Hippocampal formation (tissue), 2 donors: ENCODE measurements at regions not wholly inside any gene's neighbourhood (a gene's known extent, or its start where the extent isn't known, plus 50 kb on each side); places are given as distances from the start of the nearest gene placed in this dataset.

ENCODE experiments used
- DNase-seq, 2 donors: peaks; one replicate each; lab custom pipeline; 2025; lab: John Stamatoyannopoulos, UW

DNA sequence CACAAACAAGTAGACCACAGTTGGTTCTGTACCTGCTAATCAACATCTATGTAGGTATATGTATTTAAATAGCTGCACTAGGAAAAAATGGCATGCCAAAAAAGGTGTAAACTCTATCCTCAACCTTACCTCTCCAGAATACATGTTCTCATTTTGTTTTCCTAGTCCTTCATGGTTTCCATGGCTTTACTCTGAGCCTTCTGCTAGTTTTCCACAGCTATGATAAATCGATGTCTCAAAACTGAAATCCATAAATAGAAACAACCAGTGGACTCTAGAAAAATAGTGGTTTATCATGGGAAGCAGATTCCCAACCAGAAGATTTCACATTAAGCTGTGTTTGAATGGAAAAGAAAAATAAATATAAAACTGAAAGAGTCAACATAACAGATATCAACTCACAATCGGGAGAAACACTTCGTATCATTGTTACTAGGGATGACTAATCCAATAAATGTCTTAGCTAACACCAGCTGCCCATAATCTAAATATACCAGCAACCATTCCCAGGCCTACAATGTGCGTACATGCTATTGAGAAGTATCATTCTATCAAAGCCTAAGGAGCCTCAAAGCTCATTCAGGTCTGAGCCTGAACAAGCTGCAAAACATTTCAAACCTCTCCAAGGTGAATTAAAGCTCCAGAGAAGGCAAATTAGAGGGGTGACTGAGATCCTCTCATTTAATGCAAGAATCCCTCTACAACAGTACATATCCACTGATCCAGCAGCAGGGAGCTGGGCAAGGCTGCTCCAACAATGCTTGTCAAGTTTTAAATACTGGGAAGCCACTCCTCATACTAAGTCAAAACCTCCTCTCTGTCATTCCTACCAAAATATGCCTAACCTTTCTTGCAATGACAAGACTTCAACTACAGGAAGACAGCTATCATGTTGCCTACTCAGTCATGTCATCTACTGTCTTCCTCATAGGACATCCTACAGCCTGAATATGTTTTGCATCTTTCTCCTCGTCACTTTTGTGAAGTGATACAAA, 90.2 kb downstream of the KCTD12 start:
- DNase-seq = no peak

DNA sequence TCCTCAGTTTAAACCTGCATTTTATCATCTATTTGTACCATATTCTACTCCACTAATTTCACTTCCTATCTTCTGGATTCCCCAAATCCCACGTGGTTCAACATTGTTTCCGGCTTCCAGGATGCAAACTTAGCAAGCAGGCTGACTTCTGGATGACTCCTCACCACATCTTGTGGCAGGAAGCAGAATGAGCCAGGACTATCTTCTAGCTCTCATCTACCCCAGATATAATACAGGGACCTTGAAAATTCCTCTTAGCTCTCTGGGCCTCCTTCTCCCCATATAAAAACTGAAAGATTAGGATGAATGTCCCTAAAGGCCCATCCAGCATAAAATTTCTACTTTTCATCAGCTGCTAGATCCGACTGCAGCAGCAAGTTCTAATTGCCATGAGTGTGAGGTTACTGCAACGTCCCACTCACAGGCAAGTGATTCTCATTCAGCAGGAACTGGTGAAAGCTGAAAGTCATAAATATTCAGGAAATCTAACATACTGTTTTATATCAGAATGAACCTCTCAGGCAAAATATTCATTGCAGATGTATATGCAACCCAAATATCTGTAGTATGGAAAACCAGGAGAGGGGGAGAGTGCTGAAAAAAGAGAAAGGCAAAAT, 93.4 kb downstream of the KCTD12 start:
- no peak for DNase-seq

DNA sequence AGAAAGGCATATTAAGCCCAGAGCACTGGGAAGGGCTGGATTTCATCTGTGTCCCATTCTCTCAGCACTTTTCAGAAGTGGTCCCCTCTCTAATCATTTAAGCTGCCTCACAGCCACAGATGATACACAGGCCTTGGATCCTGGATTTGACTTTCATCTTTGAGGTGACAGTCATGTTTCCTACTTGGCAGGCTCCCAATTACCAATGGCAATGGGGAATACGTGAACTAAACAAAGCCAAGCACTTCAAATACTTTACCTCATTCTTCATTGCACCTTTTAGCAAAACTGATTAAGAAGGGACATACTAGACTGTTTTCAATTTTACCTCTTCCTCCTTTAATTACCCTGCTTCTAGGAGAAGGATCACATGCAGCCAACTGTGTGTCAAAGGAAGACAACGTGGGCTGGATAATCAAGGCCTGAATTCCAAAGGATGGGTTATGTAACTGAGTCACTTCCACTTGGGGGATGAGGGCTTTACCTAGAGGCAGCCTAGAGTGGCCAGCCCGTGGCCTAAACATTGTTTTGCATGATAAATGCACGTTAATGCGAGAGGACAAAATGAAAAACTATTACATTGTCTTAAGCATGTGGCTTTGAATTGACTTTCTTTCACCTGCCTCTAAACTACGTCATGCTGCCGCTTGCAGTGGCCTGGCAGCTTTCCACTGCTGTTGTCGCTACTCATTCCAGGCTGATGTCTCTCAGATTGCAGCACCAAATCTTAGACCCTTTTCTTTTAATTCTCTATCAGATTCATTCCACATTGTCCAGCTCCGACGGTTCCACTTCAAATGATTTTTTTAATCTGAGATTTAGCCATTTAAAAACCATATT, 95.0 kb downstream of the KCTD12 start:
- no peak for DNase-seq

DNA sequence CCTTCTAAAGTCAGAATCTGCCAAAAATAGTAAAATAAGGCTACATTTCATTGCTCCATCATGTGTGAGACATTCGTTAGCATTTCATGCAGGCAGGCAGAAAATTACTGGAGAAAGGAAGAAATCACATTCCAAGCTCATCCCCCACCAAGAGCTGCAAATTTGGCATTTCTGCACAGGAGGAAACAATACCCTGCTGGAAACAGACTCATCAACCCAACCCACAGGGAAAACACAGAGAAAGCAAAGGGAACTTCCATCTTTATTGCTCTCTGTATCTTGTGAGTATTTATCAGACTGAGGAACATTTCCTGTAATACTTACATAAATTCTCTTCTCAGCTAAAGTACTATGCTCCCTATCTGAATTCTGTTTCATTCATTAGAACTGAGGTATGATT, 95.7 kb downstream of the KCTD12 start:
- no peak for DNase-seq

DNA sequence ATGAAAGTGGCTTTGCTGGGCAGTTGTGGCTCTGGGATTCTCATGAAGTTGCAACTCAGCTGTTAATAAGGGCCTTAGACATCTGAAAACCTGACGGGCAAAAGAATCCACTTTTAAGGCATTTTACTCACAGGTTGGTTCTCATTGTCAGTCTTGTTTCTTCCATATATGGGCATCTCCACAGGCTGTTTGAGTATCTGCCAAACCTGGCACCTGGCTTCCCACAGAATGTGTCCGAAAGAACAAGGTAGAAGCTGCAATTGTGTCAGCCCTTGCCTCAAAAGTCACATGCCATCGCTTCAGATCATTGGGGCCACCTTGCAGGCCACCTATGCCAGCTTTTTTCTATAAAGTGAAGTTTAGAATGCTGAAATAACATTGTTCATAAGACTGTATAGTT, 102.4 kb downstream of the KCTD12 start:
- no peak for DNase-seq

DNA sequence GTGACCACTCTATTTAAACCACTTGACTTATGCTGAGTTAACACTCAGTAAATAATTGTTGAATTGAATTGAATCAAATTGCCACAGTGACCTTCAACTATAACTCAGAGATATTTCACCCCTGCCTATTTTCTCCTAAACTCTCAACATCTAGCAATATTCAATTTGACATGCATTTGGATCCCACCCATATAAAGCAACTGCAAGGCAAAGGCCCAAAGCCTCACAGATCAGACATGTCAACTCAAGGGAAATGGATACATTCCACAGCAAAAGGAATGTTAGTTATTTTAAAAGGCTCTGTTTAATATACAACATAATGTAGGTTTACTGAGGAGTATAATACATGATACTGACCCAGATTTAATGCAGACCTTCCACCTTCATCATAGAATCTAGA, 107.4 kb downstream of the KCTD12 start:
- no peak for DNase-seq

DNA sequence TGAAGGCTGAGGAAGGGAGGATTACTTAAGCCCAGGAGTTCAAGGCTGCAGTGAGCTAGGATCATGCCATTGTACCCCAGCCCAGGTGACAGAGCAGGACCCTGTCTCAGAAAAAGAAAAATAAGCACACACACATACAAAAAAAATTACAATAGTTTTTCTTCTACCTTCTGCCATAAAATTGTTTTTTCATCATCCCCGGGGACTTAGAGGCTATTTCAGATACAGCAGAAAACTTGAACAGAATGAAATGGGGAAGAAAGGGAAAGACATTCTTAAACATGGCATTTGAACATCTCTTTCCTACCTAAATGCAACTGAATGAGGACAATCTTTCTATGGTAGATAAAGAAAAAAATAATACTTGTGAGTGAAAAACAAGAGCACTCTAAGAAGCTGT, 109.1 kb downstream of the KCTD12 start:
- DNase-seq = no peak

DNA sequence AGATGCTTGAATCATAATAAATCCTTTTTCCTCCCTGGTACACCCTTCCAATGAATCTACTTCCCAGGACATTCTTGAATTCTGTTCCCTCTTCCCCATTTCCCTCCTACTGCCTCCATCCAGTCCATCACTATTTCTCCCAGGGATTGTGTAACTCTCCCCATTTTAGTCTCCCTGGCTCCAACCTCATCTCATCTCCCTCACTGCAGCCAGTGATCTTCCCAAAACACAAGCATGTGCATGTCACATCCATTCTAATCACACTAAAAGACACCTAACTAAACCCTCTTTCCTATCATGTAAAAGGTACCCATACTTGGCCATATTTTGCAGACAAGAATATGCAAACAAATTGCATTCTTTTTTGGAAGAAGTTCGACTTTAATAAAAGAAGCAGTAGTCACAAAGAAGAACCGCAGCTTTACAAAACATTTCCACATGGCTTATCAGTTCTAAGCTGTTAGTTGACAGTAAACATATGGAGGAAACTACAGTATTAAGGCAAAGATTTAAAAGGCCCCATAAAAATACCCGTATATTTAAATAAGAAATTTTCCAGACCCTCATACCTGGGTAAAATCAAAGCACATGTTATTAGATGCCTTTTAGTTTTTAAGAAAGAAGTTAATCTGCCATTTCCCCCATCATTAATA, 111.0 kb downstream of the KCTD12 start:
- no peak for DNase-seq

DNA sequence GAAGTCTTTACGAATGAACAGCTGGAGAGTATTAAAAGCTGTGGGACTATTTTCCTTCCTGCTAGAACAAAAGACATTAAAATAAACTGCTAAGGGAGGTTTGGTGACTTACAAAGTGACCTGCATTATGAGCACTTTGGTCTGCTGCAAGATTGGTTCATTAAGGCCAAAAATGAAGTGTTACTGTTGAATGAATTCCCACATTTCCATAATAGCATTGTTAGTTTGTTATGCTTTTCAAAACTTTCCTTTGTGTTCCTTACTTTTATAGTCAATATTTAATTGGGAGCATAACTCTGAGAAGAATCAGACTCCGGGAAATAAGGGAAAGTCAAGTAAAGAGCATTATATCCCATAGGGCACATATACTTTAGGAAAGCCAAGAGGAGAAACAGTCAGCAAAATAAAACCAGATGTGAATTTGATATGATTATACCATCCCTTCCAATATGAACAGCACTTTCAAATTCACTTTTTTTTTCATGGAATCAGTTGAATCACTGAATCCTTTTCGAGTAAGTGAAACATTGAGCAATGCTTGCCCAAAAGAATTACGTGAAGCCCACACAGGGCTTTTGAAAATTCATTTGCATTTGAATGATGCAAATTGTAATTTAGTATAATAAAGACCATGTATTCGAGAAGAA, 112.6 kb downstream of the KCTD12 start:
- DNase-seq = no peak

DNA sequence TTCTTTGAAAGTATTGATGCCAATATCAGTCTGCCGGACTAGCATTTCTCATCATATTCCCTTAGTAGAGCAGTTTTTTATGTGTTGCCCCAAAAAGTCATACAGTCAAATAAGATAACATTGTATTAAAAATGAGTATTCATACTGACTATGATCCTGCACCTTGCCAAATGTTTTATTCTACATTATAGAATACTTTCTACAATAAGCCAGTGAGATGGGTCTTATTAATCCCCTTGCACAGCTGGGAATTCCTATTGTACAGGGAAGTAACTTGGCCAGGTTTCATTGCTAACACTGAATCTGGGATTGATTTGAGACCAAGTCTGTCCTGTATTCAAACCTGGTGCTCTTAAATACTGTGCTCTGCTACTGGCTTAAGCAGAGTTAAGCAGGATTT, 114.0 kb downstream of the KCTD12 start:
- DNase-seq = no peak

DNA sequence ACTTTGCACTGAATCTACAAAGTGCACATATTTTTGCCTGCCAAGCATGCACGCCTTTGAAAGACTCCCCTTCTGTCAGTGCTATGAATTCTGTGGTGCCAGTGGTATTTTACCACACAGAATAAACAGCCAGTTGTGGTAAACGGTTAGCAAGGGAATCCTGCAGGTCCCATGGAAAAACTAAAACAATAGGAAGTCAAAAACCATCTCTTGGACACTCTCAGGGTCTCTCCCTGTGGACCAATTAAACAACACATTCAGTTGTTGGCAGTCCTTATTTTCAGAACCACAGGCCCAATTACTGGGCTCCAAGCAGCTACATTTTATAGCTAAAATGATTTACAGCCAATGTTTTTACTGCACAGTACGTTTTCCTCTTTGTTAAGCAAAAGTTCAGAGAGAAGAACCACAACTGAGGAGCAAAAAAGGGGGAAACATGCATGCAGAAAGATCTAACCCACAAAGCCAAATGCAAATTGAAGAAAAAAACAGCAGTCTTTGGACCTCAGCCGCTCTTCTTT, 116.9 kb downstream of the KCTD12 start:
- no peak for DNase-seq

DNA sequence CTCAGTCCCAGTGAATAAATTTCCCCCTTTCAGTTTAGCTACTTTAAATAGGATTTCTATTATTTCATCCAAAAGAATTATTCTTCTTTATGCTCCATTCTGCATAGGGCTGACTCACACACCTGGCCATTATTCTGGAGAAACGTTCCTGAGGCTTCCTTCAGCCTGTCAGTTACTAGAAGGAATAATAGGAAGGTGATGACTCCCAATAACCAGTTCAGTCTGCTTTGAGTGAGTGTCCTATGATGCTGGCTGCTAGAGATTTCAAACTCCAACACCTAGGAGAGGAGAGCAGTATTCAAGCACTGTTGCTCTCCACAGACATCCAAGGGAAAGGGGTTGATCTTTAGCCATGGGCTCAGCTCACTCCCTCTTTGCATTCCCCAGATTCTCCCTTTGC, 117.8 kb downstream of the KCTD12 start:
- no peak for DNase-seq

DNA sequence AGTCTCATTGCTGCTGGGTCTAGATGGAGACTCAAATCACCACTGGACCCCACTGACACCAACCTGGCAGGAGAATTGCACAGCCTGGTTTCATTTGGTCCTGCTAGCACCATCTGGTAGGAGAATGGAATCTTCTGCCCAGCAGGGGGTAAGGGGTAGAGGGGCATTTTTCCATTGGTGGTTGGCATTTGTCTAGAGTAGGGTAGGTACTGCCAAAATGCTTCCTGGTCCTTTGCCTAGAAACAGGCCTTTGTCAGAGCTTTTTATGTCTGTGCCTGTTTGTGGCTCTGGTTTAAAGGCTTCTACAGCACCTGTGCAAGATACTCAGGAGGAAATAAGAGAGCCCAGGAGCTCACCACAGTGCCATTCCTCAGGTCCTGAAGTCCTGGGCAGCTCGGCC, 121.3 kb downstream of the KCTD12 start:
- no peak for DNase-seq

DNA sequence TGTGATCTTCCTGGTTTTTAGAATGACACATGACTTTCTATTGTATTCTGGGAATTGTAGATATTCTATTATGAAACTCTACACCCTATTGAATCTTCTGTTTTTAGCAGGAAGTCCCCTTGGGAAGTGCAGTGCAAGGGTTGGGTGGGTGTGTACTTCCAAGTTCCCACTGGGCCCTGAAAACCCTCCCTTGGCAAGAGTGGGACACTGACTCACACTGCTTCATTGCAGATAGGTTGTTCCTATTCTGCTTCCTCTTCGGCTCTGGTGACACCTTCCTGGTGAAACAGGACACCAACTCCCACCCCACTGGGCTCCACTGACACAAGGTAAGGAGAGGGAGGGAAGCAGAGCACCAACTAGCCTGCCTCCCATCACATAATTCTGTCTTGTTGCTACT, 121.8 kb downstream of the KCTD12 start:
- DNase-seq = no peak

DNA sequence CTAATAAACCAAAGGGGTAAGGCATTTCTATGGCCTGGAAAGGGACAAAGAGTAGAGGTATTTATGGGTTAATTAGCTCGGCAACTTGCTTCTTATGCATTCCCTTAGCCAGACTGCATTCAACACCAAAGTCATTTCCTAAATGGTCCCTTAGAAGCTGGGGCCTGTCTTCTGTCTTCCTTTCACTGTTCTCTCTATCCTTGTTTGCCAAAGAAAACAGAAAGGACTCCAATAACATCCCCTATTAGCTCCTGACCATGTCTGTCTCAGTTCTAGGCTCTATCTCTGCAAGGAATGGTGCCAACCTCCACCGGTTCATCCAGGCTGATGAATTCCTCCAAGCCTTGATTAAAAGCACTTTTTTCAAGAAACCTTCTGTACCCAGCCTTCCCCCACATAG, 123.5 kb downstream of the KCTD12 start:
- DNase-seq = no peak

DNA sequence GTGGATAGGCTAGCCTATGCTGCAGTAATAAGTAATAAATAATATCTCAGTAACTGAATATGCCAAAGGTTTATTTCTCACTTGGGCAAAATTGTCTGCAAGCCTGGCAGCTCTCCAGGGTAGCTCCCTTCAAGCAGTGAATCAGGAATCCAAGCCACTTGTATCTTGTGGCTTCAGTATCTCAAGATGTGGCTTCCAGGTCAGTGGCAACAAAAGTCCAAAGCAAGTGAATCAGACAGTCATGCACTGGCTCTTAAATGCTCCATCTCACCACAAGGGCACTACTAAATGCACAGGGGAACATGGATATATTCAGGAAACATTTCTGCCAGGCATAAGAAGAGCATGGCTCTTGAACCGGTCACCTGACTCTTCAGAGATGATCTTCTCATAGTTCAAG, 126.3 kb downstream of the KCTD12 start:
- no peak for DNase-seq

DNA sequence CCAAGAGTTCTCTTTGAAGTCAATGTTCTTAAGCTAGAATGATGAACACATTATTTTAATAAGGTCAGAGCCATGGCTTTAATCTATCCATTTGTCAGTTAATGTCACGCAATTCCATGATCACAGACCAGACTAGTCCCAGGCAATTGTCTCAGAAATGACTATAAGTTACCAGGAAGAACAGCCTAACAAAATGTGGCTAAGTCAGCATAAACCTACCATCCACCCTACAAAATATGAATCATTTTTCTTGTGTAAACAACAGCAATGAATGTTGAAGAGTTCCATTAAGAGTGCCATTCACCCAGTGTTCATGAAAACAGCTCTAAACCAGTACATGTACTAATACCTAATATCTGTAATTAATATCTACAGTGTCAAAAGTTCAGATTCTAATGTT, 127.5 kb downstream of the KCTD12 start:
- no peak for DNase-seq

DNA sequence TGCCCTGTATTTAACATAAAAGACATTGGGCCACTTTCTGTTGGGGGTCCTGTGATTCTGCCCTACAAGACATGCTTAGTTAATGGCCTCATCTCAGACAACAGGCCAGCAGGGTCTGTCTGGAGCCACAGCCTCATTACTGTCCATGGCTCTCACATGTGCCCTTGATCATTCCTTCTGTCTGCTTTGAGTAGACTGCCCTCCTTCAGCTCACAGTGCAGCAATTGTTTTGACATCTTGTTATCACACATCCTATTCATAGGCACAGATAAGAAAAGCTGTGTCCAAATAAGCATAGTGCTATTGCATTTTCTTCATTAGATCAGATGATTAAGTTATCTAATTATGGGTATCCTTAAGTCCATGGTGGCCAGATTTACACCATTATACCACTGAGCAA, 127.9 kb downstream of the KCTD12 start:
- no peak for DNase-seq

DNA sequence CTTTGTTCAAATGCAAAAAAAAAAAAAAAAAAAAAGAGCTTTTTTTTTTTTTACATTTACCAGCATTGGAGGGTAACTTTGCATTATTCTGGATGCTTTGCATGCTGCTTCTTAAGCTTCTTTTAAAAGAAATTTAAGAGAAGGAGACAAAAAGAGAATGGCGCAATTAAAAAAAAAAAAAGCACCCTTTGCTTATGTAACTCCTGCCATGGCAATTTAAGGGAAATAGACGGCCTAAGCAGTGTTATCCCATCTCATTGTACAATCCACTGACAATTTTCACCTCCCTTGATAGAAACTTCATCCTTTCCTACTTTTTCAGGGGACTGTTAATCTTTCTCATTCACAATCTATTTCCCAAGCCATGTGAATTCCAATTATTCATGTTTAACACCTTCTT, 129.8 kb downstream of the KCTD12 start:
- no peak for DNase-seq

DNA sequence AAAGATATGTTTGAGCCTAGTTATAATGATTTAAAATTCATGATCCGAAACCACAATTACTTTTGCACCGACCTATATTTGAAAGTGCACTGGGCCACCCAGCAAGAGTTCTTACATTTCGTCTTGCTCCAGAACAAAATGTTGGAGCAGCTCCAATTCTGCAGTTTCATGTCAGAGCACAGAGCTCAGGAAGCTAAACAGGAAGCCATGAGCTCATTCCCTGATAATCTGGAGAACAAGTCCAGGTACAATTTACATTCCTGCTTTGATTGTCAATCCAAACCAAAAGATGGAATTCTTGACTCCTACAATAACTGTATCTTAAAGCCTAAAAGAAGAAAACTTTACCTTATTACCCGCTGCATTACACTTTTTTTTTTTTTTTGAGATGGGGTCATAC, 131.8 kb downstream of the KCTD12 start:
- no peak for DNase-seq

DNA sequence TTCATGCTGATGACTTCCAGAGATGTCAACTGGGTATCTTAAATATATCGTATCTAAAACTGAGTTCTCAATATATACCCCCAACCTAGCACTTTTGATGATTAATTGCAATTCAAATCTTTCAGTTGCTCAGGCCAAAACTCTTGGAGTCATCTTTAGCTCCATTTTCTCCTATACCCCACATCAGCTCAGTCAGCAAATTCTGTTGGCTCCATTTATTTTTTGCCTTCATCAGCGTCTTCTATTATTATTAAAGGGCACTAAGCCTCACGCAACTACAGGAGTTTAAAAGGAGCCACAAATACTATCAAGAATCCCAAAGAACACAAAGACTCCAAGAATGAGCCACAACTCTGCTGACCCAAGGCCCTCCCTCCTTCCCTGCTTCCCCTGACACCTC, 134.9 kb downstream of the KCTD12 start:
- no peak for DNase-seq
